ENCODE measurements at regions not wholly inside any gene's neighbourhood (a gene's known extent, or its start where the extent isn't known, plus 50 kb on each side); places are given as distances from the start of the nearest gene placed in this dataset.

DNA sequence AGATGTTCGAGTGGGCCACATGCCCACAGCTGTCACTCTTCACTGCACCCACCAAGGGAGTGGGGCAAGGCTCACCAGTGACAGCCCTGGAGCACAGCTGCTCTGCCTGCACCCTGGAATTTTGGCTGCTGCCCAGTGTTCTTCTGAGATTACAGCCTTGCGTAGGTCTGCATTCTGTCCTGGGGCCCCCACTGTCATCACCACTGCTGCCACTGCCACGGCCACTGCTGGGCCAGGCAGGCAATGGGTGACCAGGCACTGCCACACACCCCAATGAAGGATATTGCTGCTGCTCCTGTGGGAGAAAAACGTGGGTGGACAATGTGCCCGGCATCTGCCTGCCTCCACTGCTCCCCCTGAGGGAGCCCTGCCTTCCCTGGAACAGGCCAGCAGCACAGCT, 1717.0 kb downstream of the TP53TG3F start:
- Histone ChIP-seq H3K27ac (ENCODE audit: low read depth, low read length) (no peak overlapping the region), H3K27me3 (ENCODE audit: control insufficient read depth, insufficient read depth, low read length) (no peaks in the 10 kb centered on the region), H3K36me3 (ENCODE audit: control insufficient read depth, insufficient read depth, low read length) (no peaks in the 10 kb centered on the region), H3K4me3 (ENCODE audit: low read length) (no peak overlapping the region), H3K9ac (ENCODE audit: low read length) (no peak overlapping the region), H3K4me1 (ENCODE audit: control insufficient read depth, insufficient read depth, low read length) (no peaks in the 10 kb centered on the region)

DNA sequence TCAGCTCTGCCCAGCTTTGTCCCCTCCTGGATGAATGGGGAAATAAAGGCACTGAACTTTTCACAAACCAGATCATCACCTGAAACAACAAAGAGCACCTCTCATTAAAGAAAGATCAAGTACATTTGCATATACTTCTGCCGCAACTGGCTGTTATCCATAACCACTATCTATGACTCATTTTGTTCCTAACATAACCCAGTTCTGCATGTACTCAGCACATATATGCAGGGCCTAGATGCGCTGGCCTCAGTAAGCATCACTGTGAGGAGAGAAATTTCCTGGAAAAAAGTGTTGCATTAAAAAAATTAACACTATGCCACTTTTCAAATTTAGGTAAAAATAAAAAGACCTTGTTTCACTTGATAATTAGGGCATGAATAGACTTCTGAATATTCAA, 1718.4 kb downstream of the TP53TG3F start:
- Histone ChIP-seq H3K27me3 (ENCODE audit: control insufficient read depth, insufficient read depth, low read length) (no peaks in the 10 kb centered on the region), H3K9ac (ENCODE audit: low read length) (no peak overlapping the region), H3K4me1 (ENCODE audit: control insufficient read depth, insufficient read depth, low read length) (no peaks in the 10 kb centered on the region), H3K27ac (ENCODE audit: low read depth, low read length) (no peak overlapping the region), H3K4me3 (ENCODE audit: low read length) (no peak overlapping the region), H3K36me3 (ENCODE audit: control insufficient read depth, insufficient read depth, low read length) (no peaks in the 10 kb centered on the region)

DNA sequence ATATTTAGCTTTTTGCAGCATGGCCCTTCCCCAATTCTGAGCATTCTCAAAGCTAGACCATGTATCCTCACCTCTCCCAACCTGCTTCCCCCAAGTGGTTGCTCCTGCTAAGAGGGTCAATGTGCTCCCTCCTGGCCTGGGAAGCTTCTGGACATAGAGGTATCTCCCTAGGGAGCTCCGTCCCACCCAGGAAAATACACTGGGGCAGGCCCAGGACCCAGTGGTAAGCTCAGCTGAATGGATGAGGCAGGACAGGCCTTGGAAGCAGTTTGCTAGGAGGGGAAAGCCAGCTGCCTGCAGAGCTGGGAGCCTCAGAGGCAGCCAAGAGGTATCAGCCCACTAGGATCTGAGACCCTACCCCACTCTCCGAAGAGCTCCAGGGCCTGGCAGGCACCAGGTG, 1721.6 kb downstream of the TP53TG3F start:
- Histone ChIP-seq H3K9ac (ENCODE audit: low read length) (no peak overlapping the region), H3K4me1 (ENCODE audit: control insufficient read depth, insufficient read depth, low read length) (no peaks in the 10 kb centered on the region), H3K27ac (ENCODE audit: low read depth, low read length) (no peak overlapping the region), H3K36me3 (ENCODE audit: control insufficient read depth, insufficient read depth, low read length) (no peaks in the 10 kb centered on the region), H3K27me3 (ENCODE audit: control insufficient read depth, insufficient read depth, low read length) (no peaks in the 10 kb centered on the region), H3K4me3 (ENCODE audit: low read length) (no peak overlapping the region)

DNA sequence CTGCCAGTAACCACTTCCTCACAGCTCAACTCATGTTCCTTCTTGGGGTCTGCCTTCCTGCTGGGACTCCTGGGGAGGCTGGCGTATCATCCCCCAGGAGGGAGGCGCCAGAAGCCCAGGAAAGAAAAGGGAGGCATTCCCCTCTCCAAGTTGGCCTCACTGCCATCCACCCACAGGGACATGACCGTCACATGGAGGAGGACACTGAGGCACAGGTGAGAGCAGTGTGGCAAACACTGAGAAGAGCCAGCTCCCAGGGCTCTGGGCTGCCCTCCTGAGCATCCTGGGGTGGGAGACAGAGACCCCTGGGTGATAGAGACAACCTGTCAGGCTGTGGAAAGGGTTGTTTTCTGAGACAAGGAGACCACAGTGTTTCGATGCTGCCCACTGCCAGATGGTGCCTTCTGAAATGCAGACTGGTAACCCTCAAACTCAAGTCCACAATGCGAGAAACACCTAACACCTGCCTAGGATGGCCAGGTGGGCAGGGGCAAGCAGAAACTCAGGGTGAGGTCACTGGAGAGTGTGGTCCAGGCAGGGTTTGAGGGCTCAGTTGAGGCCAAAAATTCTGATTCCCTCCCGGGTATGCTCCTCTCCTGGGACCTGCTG, 1722.1 kb downstream of the TP53TG3F start:
- Histone ChIP-seq H3K27me3 (ENCODE audit: control insufficient read depth, insufficient read depth, low read length) (no peaks in the 10 kb centered on the region), H3K9ac (ENCODE audit: low read length) (no peak overlapping the region), H3K4me3 (ENCODE audit: low read length) (no peak overlapping the region), H3K36me3 (ENCODE audit: control insufficient read depth, insufficient read depth, low read length) (no peaks in the 10 kb centered on the region), H3K27ac (ENCODE audit: low read depth, low read length) (no peak overlapping the region), H3K4me1 (ENCODE audit: control insufficient read depth, insufficient read depth, low read length) (no peaks in the 10 kb centered on the region)

DNA sequence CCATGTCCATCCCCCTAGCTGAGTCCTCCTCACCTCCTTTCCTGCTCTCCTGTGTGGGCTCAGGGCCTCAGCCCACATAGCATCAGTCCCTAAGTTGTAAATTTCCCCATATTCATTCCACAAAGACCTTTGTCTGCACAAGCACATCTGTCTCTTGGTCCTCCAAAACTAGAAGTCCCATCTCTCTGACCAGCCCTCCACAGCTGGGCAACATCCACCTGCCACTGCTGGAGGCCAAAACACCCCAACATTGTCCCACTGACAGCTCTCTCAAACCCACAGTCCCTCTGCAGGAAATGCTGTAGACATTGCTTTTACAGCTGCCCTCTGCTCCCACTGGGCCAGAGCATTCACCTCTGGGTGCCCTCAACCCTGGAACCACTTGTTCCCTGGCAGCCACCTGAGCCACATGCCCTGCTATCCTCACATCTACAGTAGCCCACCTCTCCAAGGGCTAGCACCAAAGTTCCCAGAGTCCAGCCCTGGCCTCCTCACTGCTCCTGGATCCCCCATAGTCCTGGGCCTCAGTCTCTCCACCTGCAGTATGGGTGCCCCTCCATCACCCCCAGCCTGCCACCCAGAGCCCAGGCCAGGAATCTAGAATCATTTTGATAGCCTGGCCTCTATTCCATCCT, 1722.7 kb downstream of the TP53TG3F start:
- Histone ChIP-seq H3K4me3 (ENCODE audit: low read length) (no peak overlapping the region), H3K9ac (ENCODE audit: low read length) (no peak overlapping the region), H3K4me1 (ENCODE audit: control insufficient read depth, insufficient read depth, low read length) (no peaks in the 10 kb centered on the region), H3K27me3 (ENCODE audit: control insufficient read depth, insufficient read depth, low read length) (no peaks in the 10 kb centered on the region), H3K27ac (ENCODE audit: low read depth, low read length) (no peak overlapping the region), H3K36me3 (ENCODE audit: control insufficient read depth, insufficient read depth, low read length) (no peaks in the 10 kb centered on the region)

DNA sequence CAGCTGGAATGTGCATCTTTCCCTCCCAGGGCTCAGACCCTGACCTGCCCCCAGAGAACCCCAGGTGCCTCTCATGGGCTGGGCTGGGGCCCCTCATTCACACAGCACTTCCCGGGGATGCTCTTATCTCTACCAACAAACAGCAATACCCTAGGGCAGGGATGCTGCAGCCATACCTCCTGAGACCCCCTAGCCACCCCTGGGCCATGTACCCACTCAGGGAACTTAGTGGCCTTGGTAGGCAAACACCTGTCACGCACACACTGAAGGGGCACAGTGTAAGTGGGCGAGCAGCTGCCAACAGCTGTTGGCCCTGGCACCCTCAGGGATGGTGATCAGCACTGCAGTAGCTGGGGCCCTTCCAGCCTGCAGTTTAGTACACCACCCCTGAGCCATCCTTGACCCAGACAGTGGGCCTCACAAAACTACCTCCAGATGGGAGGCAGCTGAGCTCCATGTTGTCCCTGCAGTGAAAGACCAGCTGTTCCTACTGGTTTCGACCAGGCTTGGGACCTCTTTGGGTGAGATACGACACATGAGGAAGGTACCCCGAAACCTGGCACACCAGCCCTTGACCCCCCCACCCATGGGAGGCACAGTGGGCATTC, 1723.6 kb downstream of the TP53TG3F start:
- no peak overlapping the region for H3K27ac ChIP-seq (ENCODE audit: low read depth, low read length)
- H3K27me3 ChIP-seq (ENCODE audit: control insufficient read depth, insufficient read depth, low read length): no peaks in the 10 kb centered on the region
- H3K4me1 ChIP-seq (ENCODE audit: control insufficient read depth, insufficient read depth, low read length): no peaks in the 10 kb centered on the region

DNA sequence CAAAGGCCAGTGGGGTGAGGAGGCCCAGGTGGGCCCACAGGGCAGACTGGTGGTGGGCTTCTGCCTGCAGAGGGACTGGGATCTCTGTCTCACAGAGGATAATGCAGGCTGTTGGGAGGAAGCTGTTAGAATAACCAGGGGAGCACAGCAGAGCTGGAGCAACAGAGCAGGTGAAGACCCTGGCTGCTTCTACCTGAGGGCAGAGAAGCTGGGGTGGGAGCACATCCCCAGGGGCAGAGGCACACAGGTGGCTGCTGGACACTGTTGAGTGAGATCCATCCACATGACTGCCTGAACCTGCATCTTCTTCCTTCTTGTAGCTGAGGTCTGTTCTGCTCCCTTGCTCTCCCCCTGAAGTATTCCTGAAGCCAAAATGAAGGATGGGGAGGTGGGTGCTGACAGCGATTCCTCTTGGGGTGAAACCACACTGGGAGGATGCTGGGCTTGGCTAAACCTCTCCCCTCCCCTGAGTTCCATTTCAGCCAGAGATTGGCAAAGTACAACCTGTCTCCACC, 1725.0 kb downstream of the TP53TG3F start:
- no peak overlapping the region for H3K4me3 ChIP-seq (ENCODE audit: low read length)
- H3K36me3 ChIP-seq (ENCODE audit: control insufficient read depth, insufficient read depth, low read length): no peaks in the 10 kb centered on the region
- H3K9ac ChIP-seq (ENCODE audit: low read length): no peak overlapping the region
- H3K27me3 ChIP-seq (ENCODE audit: control insufficient read depth, insufficient read depth, low read length): no peaks in the 10 kb centered on the region
- no peak overlapping the region for H3K27ac ChIP-seq (ENCODE audit: low read depth, low read length)
- no peaks in the 10 kb centered on the region for H3K4me1 ChIP-seq (ENCODE audit: control insufficient read depth, insufficient read depth, low read length)

More for the DNA sequence above, 1723.6 kb downstream of the TP53TG3F start:
- Histone ChIP-seq H3K4me3 (ENCODE audit: low read length) (no peak overlapping the region), H3K9ac (ENCODE audit: low read length) (no peak overlapping the region), H3K36me3 (ENCODE audit: control insufficient read depth, insufficient read depth, low read length) (no peaks in the 10 kb centered on the region)

DNA sequence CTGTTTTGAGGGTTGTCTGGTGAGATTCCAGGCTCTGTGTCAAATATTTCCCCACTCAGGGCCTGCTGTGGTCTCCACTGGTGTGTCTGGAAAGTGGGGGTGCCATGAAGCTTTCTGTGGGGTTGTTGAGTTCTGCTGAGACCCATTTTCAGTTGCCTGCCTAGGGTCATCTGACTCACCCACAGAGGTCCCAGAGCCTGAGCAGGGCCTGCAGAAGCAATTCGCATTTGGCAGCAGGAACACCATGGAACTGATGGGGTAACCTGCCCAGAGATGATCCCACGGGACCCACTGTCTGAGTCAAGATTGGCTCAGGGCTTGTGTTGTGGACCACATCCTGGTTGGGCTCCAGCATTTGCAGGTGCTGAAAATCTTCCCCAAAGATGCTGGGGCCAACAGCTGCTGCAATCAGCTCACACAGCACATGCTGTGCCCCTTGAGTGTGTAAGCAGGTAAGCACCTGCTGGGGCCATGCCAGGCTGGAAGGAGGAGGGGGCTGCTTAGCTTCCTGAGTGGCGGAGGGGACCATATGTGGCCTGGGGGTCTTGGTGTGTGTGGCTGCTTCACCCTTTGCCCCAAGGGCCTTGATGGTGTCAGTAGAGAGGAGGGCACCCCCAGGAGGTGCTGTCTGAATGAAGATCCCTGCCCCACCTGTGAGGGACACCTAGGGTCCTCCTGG, 1726.1 kb downstream of the TP53TG3F start:
- H3K4me3 ChIP-seq (ENCODE audit: low read length): no peak overlapping the region
- no peak overlapping the region for H3K9ac ChIP-seq (ENCODE audit: low read length)
- no peak overlapping the region for H3K27ac ChIP-seq (ENCODE audit: low read depth, low read length)
- H3K36me3 ChIP-seq (ENCODE audit: control insufficient read depth, insufficient read depth, low read length): no peaks in the 10 kb centered on the region
- no peaks in the 10 kb centered on the region for H3K27me3 ChIP-seq (ENCODE audit: control insufficient read depth, insufficient read depth, low read length)
- no peaks in the 10 kb centered on the region for H3K4me1 ChIP-seq (ENCODE audit: control insufficient read depth, insufficient read depth, low read length)

DNA sequence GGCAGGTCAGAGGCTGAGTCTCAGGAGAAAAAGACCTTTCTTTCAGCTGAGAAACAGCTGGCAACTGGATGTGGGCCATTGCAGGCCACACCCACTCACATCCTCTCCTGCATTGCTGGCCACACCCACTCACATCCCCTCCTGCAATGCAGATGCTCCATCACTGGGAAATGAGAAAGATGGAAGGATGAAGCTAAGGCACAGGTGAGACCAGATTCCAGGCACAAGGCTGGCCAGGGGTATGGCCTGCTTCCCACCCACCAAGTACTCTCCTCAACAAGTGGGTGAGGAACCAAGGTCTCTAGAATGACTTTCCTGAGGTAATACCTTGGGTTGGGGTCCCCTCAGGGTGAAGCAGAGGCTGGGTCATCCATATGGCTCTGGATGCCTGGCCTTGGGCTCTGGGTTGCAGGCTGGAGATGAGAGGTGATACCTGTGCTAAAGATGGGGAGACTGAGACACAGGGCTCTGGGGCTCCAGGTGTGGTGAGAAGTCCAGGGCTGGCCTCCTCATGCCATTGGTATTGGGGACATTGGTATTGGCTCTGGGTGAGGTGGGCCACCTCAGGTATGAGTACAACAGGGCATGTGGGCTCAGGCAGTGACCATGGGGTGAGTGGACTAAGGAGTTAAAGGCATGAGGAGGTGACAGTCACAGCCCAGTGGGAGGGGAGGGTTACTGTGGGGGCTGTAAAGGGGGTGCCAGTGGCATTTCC, 1726.8 kb downstream of the TP53TG3F start:
- Histone ChIP-seq H3K36me3 (ENCODE audit: control insufficient read depth, insufficient read depth, low read length) (no peaks in the 10 kb centered on the region), H3K27ac (ENCODE audit: low read depth, low read length) (no peak overlapping the region), H3K27me3 (ENCODE audit: control insufficient read depth, insufficient read depth, low read length) (no peaks in the 10 kb centered on the region), H3K4me3 (ENCODE audit: low read length) (no peak overlapping the region), H3K9ac (ENCODE audit: low read length) (no peak overlapping the region), H3K4me1 (ENCODE audit: control insufficient read depth, insufficient read depth, low read length) (no peaks in the 10 kb centered on the region)

DNA sequence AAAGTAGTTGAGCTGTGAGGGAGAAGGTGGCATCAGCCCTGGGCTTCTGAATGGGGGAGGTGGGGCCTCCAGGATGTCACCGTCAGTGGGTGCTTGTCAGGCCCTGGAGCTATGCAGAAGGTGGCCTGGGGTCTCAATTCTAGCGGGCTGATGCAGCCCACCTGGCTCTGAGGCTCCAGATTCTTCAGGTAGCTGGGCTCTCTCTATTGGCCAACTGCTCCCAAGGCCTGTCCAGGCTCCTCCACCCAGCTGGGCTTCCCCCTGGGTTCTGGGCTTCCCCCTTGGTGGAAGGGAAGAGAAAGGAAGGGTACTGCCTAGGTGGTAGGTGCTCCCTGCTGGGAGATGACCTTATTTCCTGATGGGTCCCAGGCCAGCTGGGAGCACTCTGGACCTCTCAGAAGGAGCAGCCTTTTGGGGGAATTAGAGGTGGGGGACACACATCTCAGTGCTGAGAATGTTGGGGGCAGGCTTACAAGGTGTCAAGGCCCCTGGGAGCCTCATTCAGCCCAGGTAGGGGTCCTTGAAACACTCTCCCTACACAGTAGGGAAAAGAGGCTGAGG, 1728.3 kb downstream of the TP53TG3F start:
- H3K9ac ChIP-seq (ENCODE audit: low read length): no peak overlapping the region
- no peak overlapping the region for H3K4me3 ChIP-seq (ENCODE audit: low read length)
- H3K4me1 ChIP-seq (ENCODE audit: control insufficient read depth, insufficient read depth, low read length): no peaks in the 10 kb centered on the region
- no peaks in the 10 kb centered on the region for H3K36me3 ChIP-seq (ENCODE audit: control insufficient read depth, insufficient read depth, low read length)
- H3K27ac ChIP-seq (ENCODE audit: low read depth, low read length): no peak overlapping the region
- no peaks in the 10 kb centered on the region for H3K27me3 ChIP-seq (ENCODE audit: control insufficient read depth, insufficient read depth, low read length)

DNA sequence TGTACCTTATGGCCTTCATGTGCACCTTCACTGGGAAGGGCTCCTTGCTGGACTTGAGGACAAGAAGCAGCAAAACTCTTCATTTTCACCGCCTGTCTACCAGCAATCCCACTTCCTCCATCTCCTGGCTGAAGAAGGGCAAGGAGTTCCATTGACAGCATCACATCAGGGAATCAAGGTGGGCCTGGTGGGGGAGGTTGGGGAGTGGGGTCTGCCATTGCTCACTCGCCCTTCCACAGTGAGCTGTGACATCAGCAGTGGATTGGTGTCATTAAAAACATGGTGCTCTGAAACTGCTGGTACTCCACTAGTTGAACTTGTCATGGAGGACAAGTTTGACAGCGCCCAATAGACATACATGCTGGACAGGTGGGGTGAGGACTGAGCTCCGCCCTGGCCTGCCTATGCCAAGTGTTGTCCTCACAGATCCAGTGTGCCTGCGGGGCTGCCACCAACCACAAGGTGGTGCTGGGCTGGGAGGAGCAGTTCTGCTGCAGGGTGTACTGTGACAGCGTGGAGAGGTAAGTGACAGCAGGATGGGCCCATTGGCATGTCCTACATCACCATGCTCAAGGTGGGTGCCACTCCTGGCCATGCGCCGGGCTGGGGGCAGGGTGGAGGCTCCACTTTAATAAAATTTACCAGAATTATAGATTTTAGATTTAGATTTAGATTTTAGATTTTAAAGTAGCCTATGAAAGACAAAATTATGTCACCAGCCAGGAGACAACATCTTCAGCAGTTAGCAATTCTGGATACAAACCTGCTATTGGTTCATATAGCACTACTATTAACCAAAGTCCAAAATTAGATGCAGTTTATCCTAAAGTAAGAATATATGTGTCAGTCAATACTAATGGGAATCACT, 1729.1 kb downstream of the TP53TG3F start:
- no peaks in the 10 kb centered on the region for H3K36me3 ChIP-seq (ENCODE audit: control insufficient read depth, insufficient read depth, low read length)
- no peaks in the 10 kb centered on the region for H3K4me1 ChIP-seq (ENCODE audit: control insufficient read depth, insufficient read depth, low read length)
- no peak overlapping the region for H3K4me3 ChIP-seq (ENCODE audit: low read length)
- no peak overlapping the region for H3K9ac ChIP-seq (ENCODE audit: low read length)
- H3K27ac ChIP-seq (ENCODE audit: low read depth, low read length): no peak overlapping the region
- H3K27me3 ChIP-seq (ENCODE audit: control insufficient read depth, insufficient read depth, low read length): no peaks in the 10 kb centered on the region

All from rectal smooth muscle tissue (tissue), 1 donor.